SIG-M5 treated with dmso at 0.1 percent for 504 hours (cell line): ENCODE measurements at regions not wholly inside any gene's neighbourhood (a gene's known extent, or its start where the extent isn't known, plus 50 kb on each side); places are given as distances from the start of the nearest gene placed in this dataset.
"Not testable (repeated sequence)": the region's sequence is repeated elsewhere in the genome, so short reads cannot be mapped to it uniquely, and the experiment has no call there.

ENCODE experiments used
- DNase-seq: peaks from one replicate; lab custom pipeline; 2025; ENCODE audit not compliant: unreplicated experiment; lab: John Stamatoyannopoulos, UW

DNA sequence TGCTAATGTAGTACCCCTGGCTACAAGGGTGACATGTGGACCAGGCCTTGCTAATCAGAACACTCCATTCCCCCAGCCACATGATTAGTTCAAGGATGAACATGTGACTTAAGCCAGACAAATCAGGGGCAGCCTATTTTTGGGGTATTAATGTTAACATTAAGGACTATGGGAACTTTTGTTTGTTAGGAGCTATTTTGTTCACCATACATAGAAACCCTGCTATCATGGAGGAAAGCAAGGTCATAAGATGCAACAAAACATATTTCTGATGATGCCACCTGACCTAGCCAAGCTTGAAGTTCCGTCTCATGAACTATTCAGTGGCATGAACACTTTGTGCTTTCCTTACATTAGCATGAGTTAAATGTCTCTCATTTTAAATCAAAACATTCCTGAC lies 90.8 kb upstream of the PELI2 start:
- DNase-seq: no peak

DNA sequence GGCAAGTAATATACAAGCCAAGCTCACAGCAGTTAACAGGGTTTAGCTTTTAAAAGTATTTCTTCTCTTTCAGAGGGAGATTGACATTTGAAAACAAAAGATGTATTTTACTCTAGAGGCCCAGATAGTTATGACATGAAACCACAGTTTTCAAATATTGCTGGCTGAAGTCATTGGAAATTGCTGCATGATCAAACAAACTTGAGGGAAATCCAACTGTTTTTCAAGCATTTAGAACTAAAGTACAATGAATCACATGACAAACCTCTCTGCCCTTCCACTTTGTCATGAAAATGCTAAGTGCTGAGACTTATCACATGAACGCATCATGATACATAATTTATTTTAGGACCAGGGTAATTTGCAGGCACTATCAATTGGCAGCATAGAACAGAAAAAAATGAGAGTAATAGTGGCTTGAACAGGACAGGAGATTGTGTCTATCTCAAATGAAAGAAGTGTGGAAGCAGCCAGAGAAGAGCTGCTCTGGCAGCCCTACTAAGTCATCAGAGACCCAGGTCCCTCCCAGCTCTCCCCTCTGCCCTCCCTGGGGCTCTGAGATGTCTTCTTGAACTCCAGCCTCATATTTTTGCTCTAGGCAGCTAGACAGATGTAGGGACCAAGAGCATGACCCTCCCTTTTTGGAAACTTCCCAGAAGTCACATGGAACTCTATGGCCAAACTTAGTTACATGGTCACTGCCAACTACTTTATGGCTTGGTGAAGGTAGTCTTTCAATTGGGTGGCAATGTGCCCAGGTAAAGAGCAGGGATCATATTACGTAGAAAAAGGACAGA lies 90.1 kb upstream of the PELI2 start:
- DNase-seq: no peak

DNA sequence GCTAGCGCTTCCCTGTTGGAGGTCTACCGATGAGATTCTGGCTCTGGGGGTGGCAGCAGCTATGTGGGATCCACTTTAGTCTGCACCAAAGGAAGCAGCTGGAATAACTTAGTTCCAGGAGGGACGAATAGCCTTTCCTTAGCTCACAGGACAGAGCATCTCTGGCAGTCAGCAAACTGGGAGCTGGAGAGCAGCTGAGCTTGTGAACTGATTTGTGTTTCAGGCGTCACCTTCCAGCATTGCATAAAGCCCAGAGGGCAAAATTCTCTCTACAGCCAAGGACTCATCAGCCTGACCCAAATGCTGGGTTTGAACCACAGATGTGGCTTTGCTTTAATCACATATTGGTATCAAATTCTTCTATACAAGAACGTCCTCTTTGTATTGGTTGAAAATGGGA lies 81.9 kb upstream of the PELI2 start:
- no peak for DNase-seq

DNA sequence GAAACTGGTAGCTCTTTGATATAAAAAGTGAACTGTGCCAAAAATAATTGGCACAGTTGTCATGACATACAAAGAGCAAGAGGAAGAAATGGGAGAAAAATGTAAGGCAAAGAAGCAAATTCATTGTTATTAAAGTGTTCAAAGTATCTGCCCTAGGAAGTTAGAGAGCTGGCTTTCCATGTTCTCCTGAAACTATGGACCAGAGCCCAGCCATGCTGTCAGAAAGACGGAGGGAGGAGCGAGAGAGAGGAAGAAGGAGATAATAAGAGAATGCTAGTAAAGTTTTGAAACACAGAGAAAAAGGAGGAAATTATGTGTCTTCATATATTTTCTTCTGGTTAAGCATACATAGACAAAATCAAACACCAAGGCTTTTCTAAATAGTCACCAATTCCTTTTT lies 78.1 kb upstream of the PELI2 start:
- no peak for DNase-seq

DNA sequence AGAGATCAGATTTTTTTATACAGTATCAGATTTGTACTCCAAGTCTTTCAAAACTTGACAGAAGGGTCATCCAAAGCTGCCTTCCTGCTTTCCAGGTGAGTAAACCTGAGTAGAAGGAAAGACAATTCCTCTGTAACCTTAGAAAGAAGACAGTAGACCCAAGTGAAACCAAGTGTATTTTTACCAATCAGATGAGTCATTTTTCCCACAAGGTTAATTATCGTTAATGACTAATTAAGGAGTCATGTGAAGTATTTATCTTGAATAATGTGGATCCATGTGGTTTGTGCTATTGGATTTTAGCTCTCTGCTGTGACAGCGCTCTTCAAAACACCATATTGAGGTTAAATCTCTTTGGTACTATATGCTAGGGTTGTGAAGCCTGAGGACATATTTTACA lies 74.0 kb upstream of the PELI2 start:
- no peak for DNase-seq

DNA sequence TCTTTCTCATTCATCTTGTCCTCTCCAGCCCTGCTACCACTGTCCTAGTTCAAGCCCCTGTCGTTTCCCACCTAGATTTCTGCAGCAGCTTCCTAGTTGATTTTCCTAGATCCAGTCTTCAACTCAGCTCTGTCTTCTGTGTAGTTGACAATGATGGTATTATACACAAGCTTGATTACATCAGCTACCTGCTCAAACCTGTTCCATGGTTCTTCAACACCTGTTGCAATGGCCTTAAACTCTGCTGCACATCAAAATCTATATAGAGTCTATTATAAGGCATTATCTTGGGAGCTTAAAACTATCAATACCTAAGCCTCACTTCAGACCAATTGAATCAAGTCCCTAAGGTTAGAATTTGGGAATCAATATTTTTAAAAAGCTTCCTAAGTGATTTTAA lies 71.7 kb upstream of the PELI2 start:
- DNase-seq: no peak

DNA sequence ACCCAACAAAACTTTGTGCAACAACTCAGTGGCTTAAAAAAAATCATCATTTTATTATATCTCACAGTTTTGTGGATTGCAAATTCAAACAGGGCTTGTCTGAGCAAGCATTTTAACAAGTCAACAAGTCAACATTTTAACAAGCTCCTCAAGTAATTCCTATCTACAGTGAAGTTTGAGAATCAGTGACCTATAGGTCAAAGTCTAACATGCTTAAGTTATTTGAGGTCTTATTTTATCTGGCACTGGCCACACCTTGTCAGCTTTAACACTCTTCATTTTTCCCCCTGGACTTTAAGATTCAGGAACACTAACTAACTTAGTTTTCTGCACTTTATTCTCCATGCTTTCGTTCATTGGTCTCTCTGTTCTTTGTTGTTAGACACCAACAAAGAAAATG lies 71.2 kb upstream of the PELI2 start:
- DNase-seq: no peak

DNA sequence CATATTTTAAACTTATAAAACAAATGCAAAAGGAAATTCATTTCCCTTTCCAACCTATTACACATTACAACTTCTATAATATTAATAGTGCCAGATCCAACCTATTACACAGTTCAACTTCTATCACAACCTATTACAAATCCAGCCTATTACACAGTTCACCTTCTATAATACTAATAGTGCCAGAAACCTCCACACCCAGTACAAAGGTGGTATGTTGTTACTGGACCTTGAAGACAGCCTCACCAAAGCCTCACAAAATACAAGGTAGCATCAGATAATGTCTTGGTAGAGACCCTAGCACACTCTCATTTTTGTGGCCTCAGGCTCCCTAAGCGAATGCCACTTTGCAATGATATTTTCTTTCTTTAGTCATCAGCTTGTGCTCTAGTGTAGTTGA lies 68.7 kb upstream of the PELI2 start:
- DNase-seq: no peak

DNA sequence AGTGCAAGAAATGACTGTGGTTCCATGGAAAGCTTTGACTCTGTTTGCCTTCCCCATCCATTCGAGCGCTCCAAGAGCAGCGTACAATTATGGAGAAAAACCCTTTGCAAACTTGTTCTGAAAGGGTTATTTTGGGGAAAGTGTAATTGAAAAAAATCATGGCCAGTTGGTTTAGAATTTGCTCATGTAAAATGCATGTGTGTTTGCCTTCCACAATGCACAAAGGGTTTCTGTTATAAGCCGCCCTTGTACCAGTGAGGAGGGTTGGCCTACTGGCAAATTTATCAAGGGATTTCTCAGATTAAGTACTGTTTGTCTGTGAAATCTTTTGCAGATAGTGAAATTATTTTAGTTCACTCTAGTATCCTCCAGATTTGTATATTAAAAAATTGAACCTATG lies 62.7 kb upstream of the PELI2 start:
- no peak for DNase-seq

DNA sequence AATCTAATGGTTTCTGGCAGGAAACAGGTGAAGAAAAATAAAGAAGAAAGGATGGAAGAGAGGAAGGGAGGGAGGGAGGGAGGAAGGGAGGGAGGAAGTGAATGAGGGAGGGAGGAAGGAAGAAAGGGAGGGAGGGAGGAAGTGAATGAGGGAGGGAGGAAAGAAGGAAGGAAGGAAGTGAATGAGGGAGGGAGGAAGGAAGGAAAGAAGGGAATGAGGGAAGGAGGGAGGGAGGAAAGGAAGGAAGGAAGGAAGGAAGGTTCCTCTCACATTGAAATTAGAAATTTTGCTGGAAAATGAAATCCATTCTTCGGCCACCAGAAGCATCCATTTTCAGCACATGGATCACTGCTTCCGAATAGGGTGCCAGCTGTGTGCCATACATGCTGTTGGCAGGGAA lies 62.2 kb upstream of the PELI2 start:
- no peak for DNase-seq

DNA sequence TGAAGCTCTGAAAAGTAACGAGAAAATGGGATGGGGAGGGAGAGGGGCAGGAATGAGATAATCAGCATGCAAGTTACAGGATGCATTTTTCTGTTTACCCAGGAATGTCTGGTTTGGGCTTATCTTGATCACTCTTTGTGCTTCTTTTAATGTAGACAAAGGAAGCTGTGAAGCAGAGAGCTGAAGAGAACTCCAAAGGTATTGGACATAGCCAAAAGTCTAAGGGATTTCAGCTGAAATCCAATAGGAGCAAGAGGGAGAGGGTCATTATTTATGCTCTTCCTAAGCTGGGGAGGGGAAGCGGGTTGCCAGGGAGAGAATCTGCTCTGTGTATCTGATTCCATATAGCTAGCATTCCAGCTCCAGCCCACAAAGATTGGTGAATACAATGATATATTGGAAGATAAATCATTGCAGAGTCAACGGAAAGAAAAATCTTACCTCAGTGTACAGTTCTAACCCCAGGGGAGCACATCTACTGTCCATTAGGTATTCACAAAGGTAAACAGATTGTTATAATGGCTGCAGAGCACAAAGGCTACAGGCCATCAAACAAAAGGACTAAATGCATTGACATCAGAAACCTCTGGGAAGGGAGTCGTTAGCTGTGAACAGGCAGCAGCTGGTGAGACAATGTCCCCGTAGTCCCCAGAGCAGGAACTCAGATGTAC lies 61.0 kb upstream of the PELI2 start:
- no peak for DNase-seq

DNA sequence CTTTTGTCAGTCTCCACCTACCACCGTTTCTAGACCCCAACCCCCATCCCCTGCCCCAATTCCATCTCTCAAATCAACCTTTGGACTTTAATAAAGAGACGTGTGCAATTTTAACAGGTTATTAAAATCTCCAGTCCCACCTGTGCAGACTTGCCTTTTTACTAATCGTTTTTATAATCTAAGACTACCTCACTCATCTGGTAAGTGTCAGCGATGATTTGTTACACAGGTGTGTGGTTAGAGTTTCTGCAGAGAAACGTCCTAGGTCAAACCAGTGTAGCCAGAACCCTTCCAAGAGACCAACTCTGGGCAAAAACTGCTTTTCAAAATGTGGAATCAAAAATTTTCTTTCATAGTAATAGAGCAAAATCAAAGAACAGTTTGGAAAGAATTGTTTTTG lies 60.4 kb upstream of the PELI2 start:
- DNase-seq: no peak

DNA sequence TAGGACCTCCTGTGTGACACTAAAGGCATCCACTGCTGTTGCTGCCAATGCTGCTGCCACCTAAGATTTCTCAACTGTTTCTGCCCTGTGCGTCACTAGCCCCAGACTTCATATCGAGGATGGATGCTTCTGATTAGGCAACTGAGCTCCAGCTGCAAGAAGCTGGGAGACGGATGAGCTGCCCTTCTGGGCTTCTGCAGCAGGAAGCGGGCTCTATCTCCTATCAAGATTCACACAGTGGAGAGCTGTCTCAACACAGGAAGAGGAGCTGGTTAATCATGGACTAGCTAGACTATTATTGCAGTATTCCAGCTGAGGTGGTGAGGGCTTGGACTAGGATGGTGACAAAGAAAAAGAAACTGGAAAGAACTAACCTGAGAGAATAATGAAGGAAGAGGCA lies 59.2 kb upstream of the PELI2 start:
- DNase-seq: peak; percentile 39

DNA sequence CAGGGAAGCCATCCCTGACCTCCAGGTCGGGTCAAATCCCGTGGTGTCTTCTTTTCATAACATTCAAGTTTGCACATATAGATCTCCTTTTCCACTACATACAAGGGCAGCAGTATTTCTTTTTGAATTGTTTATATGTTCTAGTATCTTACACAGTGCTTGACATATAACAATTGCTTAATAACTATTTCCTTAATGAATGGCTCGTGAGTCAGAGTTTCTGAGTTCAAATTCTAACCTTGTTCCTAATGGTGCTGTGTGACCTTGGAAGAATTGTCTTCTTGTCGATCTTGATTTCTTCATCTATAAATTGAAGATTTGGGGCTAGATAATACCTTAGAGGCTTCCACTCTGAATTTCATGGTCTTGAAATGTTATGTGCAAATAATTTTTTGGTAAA lies 57.2 kb upstream of the PELI2 start:
- DNase-seq: no peak

DNA sequence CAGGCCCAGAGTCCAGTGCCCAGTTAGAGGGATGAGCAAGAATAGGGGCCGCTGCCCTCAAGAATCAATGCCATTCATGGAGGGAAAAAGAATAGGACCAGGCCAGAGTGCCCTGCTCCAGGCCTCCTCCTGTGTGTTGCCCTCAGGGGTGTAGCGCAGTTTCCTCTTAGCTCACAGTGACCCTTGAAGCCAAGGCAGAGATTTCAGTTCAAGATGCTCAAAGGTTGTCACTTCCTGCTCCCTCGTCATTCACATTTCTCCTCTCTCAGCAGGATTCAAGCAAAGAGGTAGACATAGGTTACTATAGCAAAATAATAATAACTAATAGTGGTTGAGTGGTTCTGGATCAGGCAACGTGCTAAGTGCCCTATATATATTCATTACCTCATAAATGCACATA lies 55.1 kb upstream of the PELI2 start:
- DNase-seq: no peak

DNA sequence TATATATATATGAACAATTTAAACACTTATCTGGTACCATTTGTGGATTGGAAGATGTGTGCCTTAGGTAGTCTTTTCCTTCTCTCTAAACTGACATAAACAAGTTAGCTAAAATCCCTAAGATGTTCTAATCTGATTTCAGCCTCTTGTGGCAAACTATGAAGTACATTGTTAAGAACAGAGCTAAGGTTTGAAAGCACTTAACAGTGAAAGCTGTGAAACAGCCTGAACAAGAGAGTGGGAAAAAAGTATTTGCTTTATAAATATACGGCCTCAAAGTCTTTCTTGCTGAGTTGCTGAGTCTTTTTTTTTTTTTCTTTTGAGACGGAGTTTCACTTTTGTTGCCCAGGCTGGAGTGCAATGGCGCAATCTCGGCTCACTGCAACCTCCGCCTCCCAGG lies 53.7 kb upstream of the PELI2 start:
- DNase-seq: no peak

DNA sequence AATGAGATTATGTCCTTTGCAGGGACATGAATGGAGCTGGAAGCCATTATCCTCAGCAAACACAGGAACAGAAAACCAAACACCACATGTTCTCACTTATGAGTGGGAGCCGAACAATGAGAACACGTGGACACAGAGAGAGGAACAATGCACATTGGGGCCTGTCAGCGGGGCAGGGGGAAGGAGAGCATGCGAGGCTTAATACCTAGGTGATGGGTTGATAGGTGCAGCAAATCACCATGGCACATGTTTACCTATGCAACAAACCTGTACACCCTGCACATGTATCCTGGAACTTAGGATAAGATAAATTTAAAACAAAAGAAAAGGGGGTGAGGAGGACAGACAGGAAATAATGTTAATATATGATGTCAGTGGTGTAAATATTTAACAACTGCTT lies 53.0 kb upstream of the PELI2 start:
- not testable (repeated sequence) for DNase-seq

DNA sequence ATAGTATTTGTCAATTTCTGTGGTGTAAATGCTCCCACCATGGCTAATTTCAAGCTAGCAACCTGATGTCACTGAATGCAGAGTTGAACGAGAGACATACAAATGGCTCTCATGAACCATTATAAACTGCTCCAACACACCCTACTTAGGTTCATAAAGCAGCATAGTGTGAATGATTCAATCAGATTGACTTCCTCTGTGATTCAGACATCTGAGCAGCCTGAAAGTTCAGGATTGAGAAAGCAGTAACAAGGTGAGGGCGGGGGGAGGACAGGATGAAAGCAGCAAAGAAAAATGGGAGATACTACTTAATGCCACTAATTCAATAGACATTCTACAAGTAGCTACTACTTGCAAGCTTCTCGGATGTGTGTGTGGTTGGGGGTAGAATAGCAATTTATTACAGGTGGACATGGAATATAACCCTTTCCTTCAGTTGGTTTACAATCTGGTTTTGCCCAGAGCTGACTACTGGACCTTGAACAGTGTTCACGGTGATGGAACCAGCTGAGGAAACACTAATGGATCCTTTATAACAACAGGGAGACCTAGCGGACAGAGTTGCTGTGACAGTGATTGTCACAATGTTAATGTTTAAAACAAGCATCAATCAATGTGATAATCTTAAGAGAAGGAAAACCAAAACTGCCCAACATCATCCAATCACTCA lies 52.5 kb upstream of the PELI2 start:
- no peak for DNase-seq
